ENCODE measurements at regions not wholly inside any gene's neighbourhood (a gene's known extent, or its start where the extent isn't known, plus 50 kb on each side); places are given as distances from the start of the nearest gene placed in this dataset.

GRCh38 chr7:130993671-130994365 is 259.8 kb upstream of the KLF14 start:
- no peak for DNase-seq (ENCODE audit: low read depth, low spot score)

- no peak for DNase-seq (ENCODE audit: low read depth, low spot score)
Observed at GRCh38 chr7:130994378-130995115, 260.5 kb upstream of the KLF14 start.

GRCh38 chr7:130995252-130996081 is 261.5 kb upstream of the KLF14 start:
- DNase-seq (ENCODE audit: low read depth, low spot score), result no peak

- no peak for DNase-seq (ENCODE audit: low read depth, low spot score)
Observed at GRCh38 chr7:130996205-130996832, 262.3 kb upstream of the KLF14 start.

GRCh38 chr7:130996833-130997231 is 262.8 kb upstream of the KLF14 start:
- DNase-seq (ENCODE audit: low read depth, low spot score), result no peak

GRCh38 chr7:130998993-130999602 is 265.1 kb upstream of the KLF14 start:
- DNase-seq (ENCODE audit: low read depth, low spot score), result no peak

GRCh38 chr7:130999926-131000325 is 265.9 kb upstream of the KLF14 start:
- DNase-seq (ENCODE audit: low read depth, low spot score), result no peak

- no peak for DNase-seq (ENCODE audit: low read depth, low spot score)
Observed at GRCh38 chr7:131000389-131000788, 266.4 kb upstream of the KLF14 start.

GRCh38 chr7:131000873-131001272 is 266.9 kb upstream of the KLF14 start:
- DNase-seq (ENCODE audit: low read depth, low spot score), result no peak

- DNase-seq (ENCODE audit: low read depth, low spot score), result no peak
Observed at GRCh38 chr7:131002600-131002999, 268.6 kb upstream of the KLF14 start.

- no peak for DNase-seq (ENCODE audit: low read depth, low spot score)
Observed at GRCh38 chr7:131003634-131004033, 269.6 kb upstream of the KLF14 start.

- DNase-seq (ENCODE audit: low read depth, low spot score), result no peak
Observed at GRCh38 chr7:131004371-131004770, 270.4 kb upstream of the KLF14 start.

- DNase-seq (ENCODE audit: low read depth, low spot score), result peak; percentile 20
Observed at GRCh38 chr7:131007439-131008330, 273.7 kb upstream of the KLF14 start.

GRCh38 chr7:131008840-131009711 is 275.1 kb upstream of the KLF14 start:
- no peak for DNase-seq (ENCODE audit: low read depth, low spot score)

- DNase-seq (ENCODE audit: low read depth, low spot score), result no peak
Observed at GRCh38 chr7:131010029-131010716, 276.2 kb upstream of the KLF14 start.

- no peak for DNase-seq (ENCODE audit: low read depth, low spot score)
Observed at GRCh38 chr7:131010717-131011431, 276.9 kb upstream of the KLF14 start.

GRCh38 chr7:131011432-131011742 is 277.4 kb upstream of the KLF14 start:
- DNase-seq (ENCODE audit: low read depth, low spot score), result no peak

GRCh38 chr7:131011976-131012375 is 278.0 kb upstream of the KLF14 start:
- DNase-seq (ENCODE audit: low read depth, low spot score), result no peak

All from iPS DF 19.7 (cell line).